HCT116 (cell line): ENCODE measurements at regions not wholly inside any gene's neighbourhood (a gene's known extent, or its start where the extent isn't known, plus 50 kb on each side); places are given as distances from the start of the nearest gene placed in this dataset.

Experiments used
- ATAC-seq: fragments of 200-7000 bp; cut with Tn5 transposase; 2 replicates; pipeline ENCODE4 v1.9.1; 2020; ENCODE audit warnings: mild to moderate bottlenecking, moderate library complexity
- BruUV-seq: library from RNA; stranded (reverse); fragments of 400-500 nt; replicated peaks from 2 replicates; lab custom pipeline; 2021; lab: Mats Ljungman, UMichigan
- CTCF ChIA-PET: fragments of 300-600 bp; sonication (Branson Sonifier 250); formaldehyde crosslinking; loops from one replicate; lab custom pipeline; 2021; ENCODE audit warnings: antibody characterized with exemption; lab: Charles Lee
- POLR2A ChIA-PET: fragments of 300-600, 350-600 bp; sonication (Branson Sonifier 250); formaldehyde crosslinking; loops from one replicate; lab custom pipeline; 2021; ENCODE audit warnings: antibody characterized with exemption; lab: Charles Lee
- RAD21 ChIA-PET, 2 experiments: fragments of 300-600 bp; sonication (Branson Sonifier 250); formaldehyde crosslinking; loops; one replicate each; lab custom pipeline; 2023; ENCODE audit warnings: low total read pairs in 2 of 2; ENCODE audit not compliant: uncharacterized antibody in 2 of 2, unreplicated experiment in 2 of 2, low non-redundant PET in 1 of 2; lab: Charles Lee
- DNase-seq: peaks from one replicate; pipeline ENCODE4 v3.0.0-alpha.2; 2010; ENCODE audit warnings: low read depth, low spot score
- H2AFZ ChIP-seq: fragments of 200-600 bp; shearing (Covaris generic), sonication (generic); 2 replicates; pipeline ENCODE4 v1.6.1; 2017; ENCODE audit warnings: low read depth, mixed run types, mixed read lengths, antibody characterized with exemption, low read length; ENCODE audit not compliant: poor library complexity, severe bottlenecking
- H3K27ac ChIP-seq: 2 replicates; pipeline ENCODE4 v1.5.1; 2012; ENCODE audit warnings: low read depth, low read length
- H3K27me3 ChIP-seq: fragments of 200-600 bp; sonication (generic); 2 replicates; pipeline ENCODE4 v1.6.1; 2016; ENCODE audit warnings: mixed run types, low read length, mixed read lengths; ENCODE audit not compliant: insufficient read depth
- H3K36me3 ChIP-seq, 2 experiments: fragments of 200-500 bp in 1 of 2; fragments of 200-600 bp in 1 of 2; sonication (Bioruptor generic) in 1 of 2; sonication (generic) in 1 of 2; 2 replicates each; pipeline versions ENCODE4 v1.5.1 to v1.6.1; 2014 to 2016; ENCODE audit warnings: low read length in 2 of 2, inconsistent platforms in 1 of 2, mixed read lengths in 1 of 2, mixed run types in 1 of 2; ENCODE audit not compliant: insufficient read depth in 2 of 2, control insufficient read depth in 1 of 2
- H3K4me1 ChIP-seq, 2 experiments: fragments of 200-600 bp in 1 of 2; sonication (generic) in 1 of 2; 2 replicates each; pipeline versions ENCODE4 v1.5.1 to v1.6.1; 2012 to 2017; ENCODE audit warnings: low read length in 2 of 2, inconsistent platforms in 1 of 2, mild to moderate bottlenecking in 1 of 2, mixed read lengths in 1 of 2, mixed run types in 1 of 2, moderate library complexity in 1 of 2; ENCODE audit not compliant: insufficient read depth in 2 of 2, control insufficient read depth in 1 of 2
- H3K4me2 ChIP-seq: fragments of 200-600 bp; sonication (generic); 2 replicates; pipeline ENCODE4 v1.6.1; 2017; ENCODE audit warnings: mixed run types, low read length, mixed read lengths
- H3K4me3 ChIP-seq, 2 experiments: fragments of 200-600 bp in 1 of 2; sonication (generic) in 1 of 2; replicated peaks in 1 of 2; 2 replicates each; pipeline ENCODE4 v1.5.1; 2011 to 2016; ENCODE audit warnings: low read length in 2 of 2, control low read depth in 1 of 2, low read depth in 1 of 2, mild to moderate bottlenecking in 1 of 2, mixed read lengths in 1 of 2, mixed run types in 1 of 2
- H3K79me2 ChIP-seq: fragments of 200-600 bp; sonication (generic); 2 replicates; pipeline ENCODE4 v1.6.1; 2017; ENCODE audit warnings: mild to moderate bottlenecking, mixed run types, low read length, moderate library complexity, mixed read lengths; ENCODE audit not compliant: insufficient read depth
- H3K9ac ChIP-seq: fragments of 200-600 bp; sonication (generic); 2 replicates; pipeline ENCODE4 v1.6.1; 2016; ENCODE audit warnings: low read length, mixed read lengths
- H3K9me2 ChIP-seq: fragments of 200-600 bp; sonication (generic), shearing (Covaris generic); 2 replicates; pipeline ENCODE4 v1.6.1; 2017; ENCODE audit warnings: mixed run types, mild to moderate bottlenecking, moderate library complexity; ENCODE audit not compliant: insufficient read depth
- H3K9me3 ChIP-seq, 2 experiments: fragments of 200-500 bp in 1 of 2; fragments of 200-600 bp in 1 of 2; sonication (Bioruptor generic) in 1 of 2; sonication (generic) in 1 of 2; 2 replicates each; pipeline ENCODE4 v1.6.1; 2014 to 2017; ENCODE audit warnings: low read length in 2 of 2, mixed read lengths in 2 of 2, inconsistent platforms in 1 of 2, low read depth in 1 of 2, mild to moderate bottlenecking in 1 of 2, mixed run types in 1 of 2, moderate library complexity in 1 of 2; ENCODE audit not compliant: control insufficient read depth in 1 of 2, insufficient read depth in 1 of 2
- H4K20me1 ChIP-seq: fragments of 200-600 bp; sonication (generic), shearing (Covaris generic); 2 replicates; pipeline ENCODE4 v1.6.1; 2017; ENCODE audit warnings: mixed run types, mild to moderate bottlenecking, moderate library complexity; ENCODE audit not compliant: insufficient read depth
- ATF3 ChIP-seq: IDR thresholded peaks from 2 replicates; pipeline ENCODE4 v1.6.1; 2012
- CBX3 ChIP-seq: IDR thresholded peaks from 2 replicates; pipeline ENCODE4 v1.6.1; 2012; ENCODE audit warnings: low read depth
- CEBPB ChIP-seq: IDR thresholded peaks from 2 replicates; pipeline ENCODE4 v1.6.1; 2012; ENCODE audit warnings: low read depth
- CTCF ChIP-seq, 3 experiments: fragments of 200-600 bp in 1 of 3; sonication (generic) in 1 of 3; IDR thresholded peaks in 2 of 3; conservative IDR thresholded peaks in 1 of 3; 2 replicates each; pipeline ENCODE4 v1.5.1; 2012 to 2017; ENCODE audit warnings: low read depth in 2 of 3, low read length in 2 of 3, antibody characterized with exemption in 1 of 3, borderline replicate concordance in 1 of 3, control low read depth in 1 of 3, mild to moderate bottlenecking in 1 of 3, mixed read lengths in 1 of 3, mixed run types in 1 of 3, moderate library complexity in 1 of 3; ENCODE audit not compliant: insufficient read depth in 1 of 3
- EGR1 ChIP-seq: IDR thresholded peaks from 2 replicates; pipeline ENCODE4 v1.6.1; 2012; ENCODE audit warnings: low read depth
- ELF1 ChIP-seq: IDR thresholded peaks from 2 replicates; pipeline ENCODE4 v1.6.1; 2012; ENCODE audit warnings: low read depth, borderline replicate concordance
- EZH2 ChIP-seq: fragments of 200-600 bp; sonication (generic); IDR thresholded peaks from 2 replicates; pipeline ENCODE4 v1.6.1; 2017; ENCODE audit warnings: antibody characterized with exemption, mixed run types
- EZH2phosphoT487 ChIP-seq: fragments of 200-600 bp; IDR thresholded peaks from 2 replicates; pipeline ENCODE4 v1.6.1; 2018; ENCODE audit warnings: antibody characterized with exemption, borderline replicate concordance
- FOSL1 ChIP-seq: IDR thresholded peaks from 2 replicates; pipeline ENCODE4 v1.6.1; 2012; ENCODE audit warnings: low read depth
- JUND ChIP-seq: IDR thresholded peaks from 2 replicates; pipeline ENCODE4 v1.6.1; 2012
- MAX ChIP-seq: IDR thresholded peaks from 2 replicates; pipeline ENCODE4 v1.6.1; 2012
- POLR2A ChIP-seq: IDR thresholded peaks from 2 replicates; pipeline ENCODE4 v1.7.0; 2011; ENCODE audit warnings: borderline replicate concordance; ENCODE audit not compliant: insufficient read depth, insufficient read length; ENCODE audit errors: extremely low read depth
- RAD21 ChIP-seq: IDR thresholded peaks from 2 replicates; pipeline ENCODE4 v1.6.1; 2012; ENCODE audit warnings: low read depth, mild to moderate bottlenecking
- SP1 ChIP-seq: IDR thresholded peaks from 2 replicates; pipeline ENCODE4 v1.6.1; 2012; ENCODE audit warnings: low read depth
- SRF ChIP-seq: IDR thresholded peaks from 2 replicates; pipeline ENCODE4 v1.6.1; 2012; ENCODE audit warnings: low read depth
- ZBTB33 ChIP-seq: IDR thresholded peaks from 2 replicates; pipeline ENCODE4 v1.6.1; 2011; ENCODE audit warnings: mild to moderate bottlenecking, low read length, moderate library complexity; ENCODE audit not compliant: insufficient replicate concordance; ENCODE audit errors: extremely low read depth
- ZNF274 ChIP-seq: fragments of 200-500 bp; sonication (Bioruptor generic); IDR thresholded peaks from 2 replicates; pipeline ENCODE4 v1.6.1; 2014; ENCODE audit warnings: mild to moderate bottlenecking, low read depth, low read length, inconsistent platforms
- intact Hi-C: fragments of 100-400 bp; cut with micrococcal nuclease; formaldehyde crosslinking; loops from 2 replicates; pipeline ENCODE4 v1.10.0; 2022

- Histone ChIP-seq H3K4me1 (peaks cover 49 to 54% of the 10 kb centered on the region in 2 experiments), H3K9me3 (0 out of 4 replicates have a peak, but pooled peaks cover 0 to 3% of the 10 kb centered on the region in 2 experiments), H3K4me3 (no peak overlapping the region), H3K79me2 (no peaks in the 10 kb centered on the region), H3K4me2 (peak overlapping the region; percentile 40; the same call in 1 of the 2 replicates), H3K9me2 (no peaks in the 10 kb centered on the region), H3K36me3 (peaks cover 0 to 8% of the 10 kb centered on the region in 2 experiments; a peak in 1 of 4 replicates), H4K20me1 (no peaks in the 10 kb centered on the region), H3K27ac (peak overlapping the region; percentile 88; the same call in 1 of the 2 replicates), H2AFZ (peak overlapping the region; percentile 83), H3K27me3 (no peaks in the 10 kb centered on the region), H3K9ac (no peak overlapping the region)
- TF ChIP-seq JUND (no peak), EZH2phosphoT487 (no peak), RAD21 (peak; percentile 12; the same call in 1 of the 2 replicates), EGR1 (no peak), FOSL1 (0 out of 2 replicates have a peak, but pooled peaks have one; percentile 14), CEBPB (0 out of 2 replicates have a peak, but pooled peaks have one; percentile 21)
- ATAC-seq = no peak
- ChIA-PET POLR2A (no interaction called here), RAD21 (no interaction called here), CTCF (interaction anchor here (1.8 kb wide), 1 partner anchor 9 kb away, joined by 4 read pairs; no protein-coding TSS in a partner anchor)
- intact Hi-C loops = loop anchor here (5.0 kb wide), 2 partner anchors 138 to 503 kb away; no protein-coding TSS in a partner anchor
- no peak for DNase-seq
- no TSS peak for BruUV-seq
These were observed 388.3 kb downstream of the KIF20B start for GRCh38 chr10:90089719-90090118.

- BruUV-seq = no TSS peak
- no peaks in the 10 kb centered on the region for H3K27me3 ChIP-seq
- no peak for DNase-seq
- ChIA-PET CTCF (no interaction called here), RAD21 (no interaction called here), POLR2A (no interaction called here)
- peaks cover 0 to 9% of the 10 kb centered on the region in 2 experiments; a peak in 1 of 4 replicates for H3K36me3 ChIP-seq
- no peaks in the 10 kb centered on the region for H3K9me2 ChIP-seq
- ATAC-seq = no peak
- no peak overlapping the region for H3K27ac ChIP-seq
- no peak overlapping the region for H3K4me2 ChIP-seq
- H4K20me1 ChIP-seq = no peaks in the 10 kb centered on the region
- no peak overlapping the region for H3K4me3 ChIP-seq
- no peak overlapping the region for H3K9ac ChIP-seq
- 0 out of 4 replicates have a peak, but pooled peaks cover 0 to 3% of the 10 kb centered on the region in 2 experiments for H3K9me3 ChIP-seq
- peaks cover 6% of the 10 kb centered on the region in 2 experiments; a peak in 2 of 4 replicates for H3K4me1 ChIP-seq
- intact Hi-C loops = no loop called here
- peak overlapping the region; percentile 38 for H2AFZ ChIP-seq
- no peaks in the 10 kb centered on the region for H3K79me2 ChIP-seq
- TF ChIP-seq ZBTB33 (no peak), CBX3 (no peak), SP1 (no peak), ZNF274 (no peak), EZH2 (no peak), EGR1 (no peak), RAD21 (no peak), ELF1 (no peak), CEBPB (no peak), MAX (no peak), ATF3 (no peak), POLR2A (no peak), EZH2phosphoT487 (no peak), CTCF (IDR thresholded peaks at IDR 0.05 in 2 of 3, conservative IDR thresholded peaks at IDR 0.05 in 1 of 3; ENCODE audit: borderline replicate concordance in 1 of 3, insufficient read depth in 1 of 3, low read depth in 2 of 3, low read length in 2 of 3) (no peak), SRF (no peak)
These were observed 394.8 kb downstream of the KIF20B start for GRCh38 chr10:90096196-90096595.
